ENCODE measurements at regions not wholly inside any gene's neighbourhood (a gene's known extent, or its start where the extent isn't known, plus 50 kb on each side); places are given as distances from the start of the nearest gene placed in this dataset.

DNA sequence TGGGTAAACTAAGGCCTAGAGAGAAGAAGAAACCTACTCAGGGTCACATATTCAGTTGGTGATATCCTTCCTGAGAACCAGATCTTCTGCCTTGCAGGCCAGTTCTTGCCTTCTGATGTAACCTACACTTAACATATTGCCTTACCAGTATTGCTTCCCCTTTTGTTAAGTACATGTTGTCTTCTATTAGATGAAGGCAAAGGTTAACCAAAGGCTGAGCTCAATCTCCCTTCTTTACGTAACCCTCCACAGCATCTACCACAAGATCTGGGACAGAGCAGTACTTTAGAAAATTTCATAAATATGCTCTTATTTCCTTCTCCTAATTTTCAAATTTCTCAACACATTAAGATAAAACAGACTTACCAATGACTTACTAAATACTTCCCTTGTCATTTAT lies 474.4 kb downstream of the SH2D1A start:
- no peak overlapping the region for H3K4me3 ChIP-seq (replicated peaks in 1 of 3; ENCODE audit: low read depth in 2 of 3, low read length in 3 of 3)
- no CpG with 5 or more reads among the region's 1 CpG for WGBS (ENCODE audit: insufficient coverage)
- no peak for DNase-seq
- no peak overlapping the region for H3K4me3 Mint-ChIP-seq
- H3K36me3 Mint-ChIP-seq = no peaks in the 10 kb centered on the region
- H3K4me1 Mint-ChIP-seq = no peaks in the 10 kb centered on the region
- intact Hi-C loops (cut with micrococcal nuclease) = no loop called here
- no peak overlapping the region for H3K9ac ChIP-seq (ENCODE audit: insufficient read depth, low read length, poor library complexity, severe bottlenecking)
- no peak overlapping the region for H3K27ac Mint-ChIP-seq
- H3K36me3 ChIP-seq (replicated peaks in 1 of 2; ENCODE audit: control insufficient read depth in 1 of 2, insufficient read depth in 2 of 2, low read length in 2 of 2) = no peaks in the 10 kb centered on the region
- H3K9me3 ChIP-seq (replicated peaks in 1 of 2; ENCODE audit: control insufficient read depth in 1 of 2, insufficient read depth in 1 of 2, low read length in 2 of 2) = no peaks in the 10 kb centered on the region
- H3K4me1 ChIP-seq (ENCODE audit: control insufficient read depth in 1 of 2, insufficient read depth in 2 of 2, low read length in 2 of 2) = no peaks in the 10 kb centered on the region
- TF ChIP-seq, protein P1, sequence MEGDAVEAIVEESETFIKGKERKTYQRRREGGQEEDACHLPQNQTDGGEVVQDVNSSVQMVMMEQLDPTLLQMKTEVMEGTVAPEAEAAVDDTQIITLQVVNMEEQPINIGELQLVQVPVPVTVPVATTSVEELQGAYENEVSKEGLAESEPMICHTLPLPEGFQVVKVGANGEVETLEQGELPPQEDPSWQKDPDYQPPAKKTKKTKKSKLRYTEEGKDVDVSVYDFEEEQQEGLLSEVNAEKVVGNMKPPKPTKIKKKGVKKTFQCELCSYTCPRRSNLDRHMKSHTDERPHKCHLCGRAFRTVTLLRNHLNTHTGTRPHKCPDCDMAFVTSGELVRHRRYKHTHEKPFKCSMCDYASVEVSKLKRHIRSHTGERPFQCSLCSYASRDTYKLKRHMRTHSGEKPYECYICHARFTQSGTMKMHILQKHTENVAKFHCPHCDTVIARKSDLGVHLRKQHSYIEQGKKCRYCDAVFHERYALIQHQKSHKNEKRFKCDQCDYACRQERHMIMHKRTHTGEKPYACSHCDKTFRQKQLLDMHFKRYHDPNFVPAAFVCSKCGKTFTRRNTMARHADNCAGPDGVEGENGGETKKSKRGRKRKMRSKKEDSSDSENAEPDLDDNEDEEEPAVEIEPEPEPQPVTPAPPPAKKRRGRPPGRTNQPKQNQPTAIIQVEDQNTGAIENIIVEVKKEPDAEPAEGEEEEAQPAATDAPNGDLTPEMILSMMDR (IDR thresholded peaks at IDR 0.05) = no peak
- no peaks in the 10 kb centered on the region for H3K27me3 ChIP-seq (ENCODE audit: control insufficient read depth in 2 of 2, insufficient read depth in 2 of 2, low read length in 2 of 2)
- H3K9me3 Mint-ChIP-seq = peaks cover 0 to 3% (median 0%) of the 10 kb centered on the region in 7 donors
- no peaks in the 10 kb centered on the region for H4K20me1 ChIP-seq (ENCODE audit: insufficient read depth, low read length)
- no peaks in the 10 kb centered on the region for H3K79me2 ChIP-seq (ENCODE audit: insufficient read depth, low read length)
- no peaks in the 10 kb centered on the region for H3K27me3 Mint-ChIP-seq (ENCODE audit: low read depth in 3 of 3)
- H3K27ac ChIP-seq (ENCODE audit: low read depth in 1 of 2, low read length in 2 of 2) = no peak overlapping the region
- no peak overlapping the region for H3K4me2 ChIP-seq (replicated peaks; ENCODE audit: extremely low read depth, low read length, poor library complexity, severe bottlenecking)
- H2AFZ ChIP-seq (ENCODE audit: insufficient read depth, low read depth, low read length, poor library complexity, severe bottlenecking) = no peak overlapping the region

- peaks cover 6% of the 10 kb centered on the region for H3K4me1 Mint-ChIP-seq
- H3K9ac ChIP-seq (ENCODE audit: insufficient read depth, low read length, poor library complexity, severe bottlenecking) = no peak overlapping the region
- no peak overlapping the region for H3K27ac ChIP-seq (ENCODE audit: low read depth in 1 of 2, low read length in 2 of 2)
- no peak overlapping the region for H3K27ac Mint-ChIP-seq
- intact Hi-C loops (cut with micrococcal nuclease) = no loop called here
- H3K4me3 Mint-ChIP-seq = no peak overlapping the region
- H3K36me3 Mint-ChIP-seq = no peaks in the 10 kb centered on the region
- H3K9me3 ChIP-seq (replicated peaks in 1 of 2; ENCODE audit: control insufficient read depth in 1 of 2, insufficient read depth in 1 of 2, low read length in 2 of 2) = no peaks in the 10 kb centered on the region
- no peak for DNase-seq
- H3K9me3 Mint-ChIP-seq = no peaks in the 10 kb centered on the region
- H3K27me3 ChIP-seq (ENCODE audit: control insufficient read depth in 2 of 2, insufficient read depth in 2 of 2, low read length in 2 of 2) = no peaks in the 10 kb centered on the region
- no peaks in the 10 kb centered on the region for H3K27me3 Mint-ChIP-seq (ENCODE audit: low read depth in 3 of 3)
- no peak overlapping the region for H3K4me2 ChIP-seq (replicated peaks; ENCODE audit: extremely low read depth, low read length, poor library complexity, severe bottlenecking)
- no peak overlapping the region for H2AFZ ChIP-seq (ENCODE audit: insufficient read depth, low read depth, low read length, poor library complexity, severe bottlenecking)
- no peaks in the 10 kb centered on the region for H3K4me1 ChIP-seq (ENCODE audit: control insufficient read depth in 1 of 2, insufficient read depth in 2 of 2, low read length in 2 of 2)
- H3K36me3 ChIP-seq (replicated peaks in 1 of 2; ENCODE audit: control insufficient read depth in 1 of 2, insufficient read depth in 2 of 2, low read length in 2 of 2) = no peaks in the 10 kb centered on the region
- TF ChIP-seq, protein P1 (IDR thresholded peaks at IDR 0.05) = no peak
- no peak overlapping the region for H3K4me3 ChIP-seq (replicated peaks in 1 of 3; ENCODE audit: low read depth in 2 of 3, low read length in 3 of 3)
- no peaks in the 10 kb centered on the region for H3K79me2 ChIP-seq (ENCODE audit: insufficient read depth, low read length)
- 100% methylated on average over 1 of the region's 6 CpGs for WGBS (ENCODE audit: insufficient coverage)
- no peaks in the 10 kb centered on the region for H4K20me1 ChIP-seq (ENCODE audit: insufficient read depth, low read length)
Measured at GRCh38 chrX:124827258-124827845, 481.0 kb downstream of the SH2D1A start.

All from CD14-positive monocyte (primary cell).